H7 (cell line): ENCODE measurements at regions not wholly inside any gene's neighbourhood (a gene's known extent, or its start where the extent isn't known, plus 50 kb on each side); places are given as distances from the start of the nearest gene placed in this dataset.

Source experiments
- DNase-seq: peaks from one replicate; pipeline ENCODE4 v3.0.0; 2012
- H3K27me3 ChIP-seq: 2 replicates; pipeline ENCODE4 v1.6.0; 2011; ENCODE audit warnings: mild to moderate bottlenecking, low read length; ENCODE audit not compliant: control insufficient read depth, insufficient read depth
- H3K36me3 ChIP-seq: replicated peaks from 2 replicates; pipeline ENCODE4 v1.5.1; 2011; ENCODE audit warnings: low read length; ENCODE audit not compliant: control insufficient read depth, insufficient read depth
- H3K4me3 ChIP-seq: 2 replicates; pipeline ENCODE4 v1.5.1; 2011; ENCODE audit warnings: low read depth, mild to moderate bottlenecking, control low read depth, low read length, moderate library complexity; ENCODE audit not compliant: insufficient read depth

- Histone ChIP-seq H3K27me3 (no peaks in the 10 kb centered on the region), H3K36me3 (no peaks in the 10 kb centered on the region)
- DNase-seq: no peak
These were observed 116.0 kb upstream of the TARS1 start for GRCh38 chr5:33324667-33325307.

GRCh38 chr5:33328818-33329217 lies 111.9 kb upstream of the TARS1 start:
- no peaks in the 10 kb centered on the region for H3K27me3 ChIP-seq
- no peak for DNase-seq
- no peaks in the 10 kb centered on the region for H3K36me3 ChIP-seq
- H3K4me3 ChIP-seq: no peak overlapping the region

More at GRCh38 chr5:33324667-33325307, 116.0 kb upstream of the TARS1 start:
- no peak overlapping the region for H3K4me3 ChIP-seq

- H3K27me3 ChIP-seq: no peaks in the 10 kb centered on the region
- no peaks in the 10 kb centered on the region for H3K36me3 ChIP-seq
- H3K4me3 ChIP-seq: no peak overlapping the region
- no peak for DNase-seq
These were observed 110.9 kb upstream of the TARS1 start for GRCh38 chr5:33329891-33330290.

GRCh38 chr5:33330426-33330825 lies 110.3 kb upstream of the TARS1 start:
- DNase-seq: no peak
- H3K4me3 ChIP-seq: no peak overlapping the region
- no peaks in the 10 kb centered on the region for H3K27me3 ChIP-seq
- H3K36me3 ChIP-seq: no peaks in the 10 kb centered on the region

- DNase-seq: no peak
- H3K27me3 ChIP-seq: no peaks in the 10 kb centered on the region
- no peak overlapping the region for H3K4me3 ChIP-seq
- no peaks in the 10 kb centered on the region for H3K36me3 ChIP-seq
These were observed 109.8 kb upstream of the TARS1 start for GRCh38 chr5:33330992-33331391.

- no peaks in the 10 kb centered on the region for H3K36me3 ChIP-seq
- DNase-seq: no peak
- no peaks in the 10 kb centered on the region for H3K27me3 ChIP-seq
- H3K4me3 ChIP-seq: no peak overlapping the region
These were observed 108.0 kb upstream of the TARS1 start for GRCh38 chr5:33332804-33333203.

GRCh38 chr5:33334829-33335228 lies 105.9 kb upstream of the TARS1 start:
- no peaks in the 10 kb centered on the region for H3K27me3 ChIP-seq
- no peak for DNase-seq
- H3K4me3 ChIP-seq: no peak overlapping the region
- H3K36me3 ChIP-seq: no peaks in the 10 kb centered on the region

GRCh38 chr5:33336891-33337636 lies 103.7 kb upstream of the TARS1 start:
- Histone ChIP-seq H3K27me3 (no peaks in the 10 kb centered on the region), H3K4me3 (no peak overlapping the region), H3K36me3 (no peaks in the 10 kb centered on the region)
- DNase-seq: no peak

- no peaks in the 10 kb centered on the region for H3K27me3 ChIP-seq
- DNase-seq: no peak
- no peaks in the 10 kb centered on the region for H3K36me3 ChIP-seq
- H3K4me3 ChIP-seq: no peak overlapping the region
These were observed 103.2 kb upstream of the TARS1 start for GRCh38 chr5:33337637-33337992.

GRCh38 chr5:33338336-33339110 lies 102.2 kb upstream of the TARS1 start:
- H3K36me3 ChIP-seq: no peaks in the 10 kb centered on the region
- no peak for DNase-seq
- no peaks in the 10 kb centered on the region for H3K27me3 ChIP-seq
- H3K4me3 ChIP-seq: no peak overlapping the region

- Histone ChIP-seq H3K27me3 (no peaks in the 10 kb centered on the region), H3K4me3 (no peak overlapping the region), H3K36me3 (no peaks in the 10 kb centered on the region)
- peak; percentile 4 for DNase-seq
These were observed 101.4 kb upstream of the TARS1 start for GRCh38 chr5:33339413-33339812.

GRCh38 chr5:33340195-33340594 lies 100.6 kb upstream of the TARS1 start:
- peak; percentile 19 for DNase-seq
- H3K36me3 ChIP-seq: no peaks in the 10 kb centered on the region
- H3K27me3 ChIP-seq: no peaks in the 10 kb centered on the region
- H3K4me3 ChIP-seq: no peak overlapping the region

GRCh38 chr5:33341351-33341750 lies 99.4 kb upstream of the TARS1 start:
- H3K4me3 ChIP-seq: no peak overlapping the region
- H3K36me3 ChIP-seq: no peaks in the 10 kb centered on the region
- H3K27me3 ChIP-seq: no peaks in the 10 kb centered on the region
- DNase-seq: no peak

GRCh38 chr5:33343676-33344327 lies 97.0 kb upstream of the TARS1 start:
- H3K36me3 ChIP-seq: no peaks in the 10 kb centered on the region
- H3K4me3 ChIP-seq: no peak overlapping the region
- no peaks in the 10 kb centered on the region for H3K27me3 ChIP-seq
- DNase-seq: no peak
